Gastroesophageal sphincter (tissue), 4 donors: ENCODE measurements at regions not wholly inside any gene's neighbourhood (a gene's known extent, or its start where the extent isn't known, plus 50 kb on each side); places are given as distances from the start of the nearest gene placed in this dataset.

Experiments used
- ATAC-seq: fragments of 150-250 bp; one replicate; pipeline ENCODE4 v1.9.1; 2016; ENCODE audit warnings: mild to moderate bottlenecking, moderate library complexity
- H3K27ac ChIP-seq, 4 donors: fragments of 200-600 bp; sonication (generic) in 3 of 4; 1 replicate in 3 of 4; 2 replicates in 1 of 4; pipeline ENCODE4 v1.5.1; 2016 to 2019
- H3K27me3 ChIP-seq: fragments of 200-600 bp; sonication (generic); one replicate; pipeline ENCODE4 v1.5.1; 2019
- H3K36me3 ChIP-seq, 2 donors: fragments of 200-600 bp; sonication (generic); one replicate each; pipeline ENCODE4 v1.5.1; 2019; ENCODE audit warnings: control low read depth in 1 of 2
- H3K4me1 ChIP-seq, 3 donors: fragments of 200-600 bp; sonication (generic); 1 replicate in 2 of 3; 2 replicates in 1 of 3; pipeline ENCODE4 v1.5.1; 2016 to 2019; ENCODE audit warnings: control low read depth in 2 of 3
- H3K4me3 ChIP-seq, 2 donors: fragments of 200-600 bp; sonication (generic); one replicate each; pipeline ENCODE4 v1.5.1; 2019; ENCODE audit warnings: mild to moderate bottlenecking in 1 of 2, moderate library complexity in 1 of 2
- H3K9me3 ChIP-seq, 3 donors: fragments of 200-600 bp; sonication (generic); one replicate each; pipeline ENCODE4 v1.5.1; 2017 to 2019; ENCODE audit warnings: control low read depth in 2 of 3
- EP300 ChIP-seq: sonication (generic); formaldehyde crosslinking; IDR thresholded peaks from one replicate; pipeline ENCODE4 v1.6.1; 2017; ENCODE audit warnings: antibody characterized with exemption, mild to moderate bottlenecking
- POLR2A ChIP-seq, 2 donors: fragments of 450-650 bp; IDR thresholded peaks; one replicate each; pipeline ENCODE4 v1.6.1; 2017; ENCODE audit warnings: antibody characterized with exemption in 2 of 2, mild to moderate bottlenecking in 2 of 2, moderate library complexity in 1 of 2
- POLR2AphosphoS5 ChIP-seq: sonication (generic); formaldehyde crosslinking; IDR thresholded peaks from one replicate; pipeline ENCODE4 v1.6.1; 2017; ENCODE audit warnings: antibody characterized with exemption
- WGBS, 2 donors: methylation state at CpG; one replicate each; pipeline ENCODE4 v1.1.5; 2018; ENCODE audit warnings: low coverage in 1 of 2; 5-methylcytosine and 5-hydroxymethylcytosine counted together
- TF ChIP-seq, protein P1 (sequence below), 4 experiments: fragments of 200-600 bp in 2 of 4; fragments of 450-650 bp in 2 of 4; sonication (generic) in 1 of 4; IDR thresholded peaks; one replicate each; pipeline ENCODE4 v1.5.1; 2017 to 2019; ENCODE audit warnings: antibody characterized with exemption in 4 of 4, mild to moderate bottlenecking in 2 of 4, moderate library complexity in 2 of 4

GRCh38 chr11:70886676-70887541 is 365.5 kb downstream of the SHANK2 start:
- Histone ChIP-seq H3K27me3 (no peaks in the 10 kb centered on the region), H3K9me3 (no peaks in the 10 kb centered on the region), H3K27ac (no peak overlapping the region), H3K4me1 (no peaks in the 10 kb centered on the region), H3K36me3 (no peaks in the 10 kb centered on the region), H3K4me3 (no peak overlapping the region)
- ATAC-seq = no peak
- WGBS, 2 donors = 63 to 76% methylated on average over 14 to 15 of the region's 21 CpGs
- TF ChIP-seq EP300 = no peak
- TF ChIP-seq, protein P1, sequence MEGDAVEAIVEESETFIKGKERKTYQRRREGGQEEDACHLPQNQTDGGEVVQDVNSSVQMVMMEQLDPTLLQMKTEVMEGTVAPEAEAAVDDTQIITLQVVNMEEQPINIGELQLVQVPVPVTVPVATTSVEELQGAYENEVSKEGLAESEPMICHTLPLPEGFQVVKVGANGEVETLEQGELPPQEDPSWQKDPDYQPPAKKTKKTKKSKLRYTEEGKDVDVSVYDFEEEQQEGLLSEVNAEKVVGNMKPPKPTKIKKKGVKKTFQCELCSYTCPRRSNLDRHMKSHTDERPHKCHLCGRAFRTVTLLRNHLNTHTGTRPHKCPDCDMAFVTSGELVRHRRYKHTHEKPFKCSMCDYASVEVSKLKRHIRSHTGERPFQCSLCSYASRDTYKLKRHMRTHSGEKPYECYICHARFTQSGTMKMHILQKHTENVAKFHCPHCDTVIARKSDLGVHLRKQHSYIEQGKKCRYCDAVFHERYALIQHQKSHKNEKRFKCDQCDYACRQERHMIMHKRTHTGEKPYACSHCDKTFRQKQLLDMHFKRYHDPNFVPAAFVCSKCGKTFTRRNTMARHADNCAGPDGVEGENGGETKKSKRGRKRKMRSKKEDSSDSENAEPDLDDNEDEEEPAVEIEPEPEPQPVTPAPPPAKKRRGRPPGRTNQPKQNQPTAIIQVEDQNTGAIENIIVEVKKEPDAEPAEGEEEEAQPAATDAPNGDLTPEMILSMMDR (IDR thresholded peaks at IDR 0.05) = no peak
- TF ChIP-seq POLR2AphosphoS5 = no peak
- TF ChIP-seq POLR2A (IDR thresholded peaks at IDR 0.05) = no peak

- Histone ChIP-seq H3K27ac (no peak overlapping the region), H3K27me3 (no peaks in the 10 kb centered on the region), H3K9me3 (no peaks in the 10 kb centered on the region), H3K4me3 (no peak overlapping the region), H3K36me3 (no peaks in the 10 kb centered on the region), H3K4me1 (no peaks in the 10 kb centered on the region)
- ATAC-seq = no peak
- no peak for TF ChIP-seq POLR2A (IDR thresholded peaks at IDR 0.05)
- TF ChIP-seq, protein P1 (IDR thresholded peaks at IDR 0.05) = no peak
- no peak for TF ChIP-seq POLR2AphosphoS5
- TF ChIP-seq EP300 = no peak
- WGBS, 2 donors = 65 to 80% methylated on average over 2 of the region's 2 CpGs
Measured at GRCh38 chr11:70887542-70887827, 364.9 kb downstream of the SHANK2 start.

DNA sequence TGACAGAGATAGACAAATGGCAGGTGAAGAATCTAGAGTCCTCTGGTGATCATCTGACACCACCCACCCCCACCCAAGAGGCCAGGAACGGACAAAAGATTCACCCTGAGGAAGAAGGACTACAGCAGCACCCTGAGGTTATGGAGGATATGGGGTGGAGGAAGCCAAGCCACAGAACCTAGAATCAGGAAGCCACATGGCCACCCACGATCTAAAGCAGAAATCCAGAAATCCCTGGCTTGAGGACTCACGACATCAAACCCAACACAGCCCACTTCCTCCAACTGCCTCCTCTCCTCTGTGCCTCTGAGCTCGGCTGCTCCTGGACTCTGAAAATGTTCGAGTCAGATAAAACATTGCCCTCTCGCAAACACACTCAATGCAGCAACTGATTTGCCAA is 364.3 kb downstream of the SHANK2 start:
- Histone ChIP-seq H3K4me1 (no peaks in the 10 kb centered on the region), H3K36me3 (no peaks in the 10 kb centered on the region), H3K27me3 (no peaks in the 10 kb centered on the region), H3K4me3 (no peak overlapping the region), H3K9me3 (no peaks in the 10 kb centered on the region), H3K27ac (no peak overlapping the region)
- TF ChIP-seq EP300 = no peak
- TF ChIP-seq POLR2A (IDR thresholded peaks at IDR 0.05) = no peak
- no peak for ATAC-seq
- WGBS, 2 donors = 84 to 96% methylated on average over 4 to 6 of the region's 6 CpGs

DNA sequence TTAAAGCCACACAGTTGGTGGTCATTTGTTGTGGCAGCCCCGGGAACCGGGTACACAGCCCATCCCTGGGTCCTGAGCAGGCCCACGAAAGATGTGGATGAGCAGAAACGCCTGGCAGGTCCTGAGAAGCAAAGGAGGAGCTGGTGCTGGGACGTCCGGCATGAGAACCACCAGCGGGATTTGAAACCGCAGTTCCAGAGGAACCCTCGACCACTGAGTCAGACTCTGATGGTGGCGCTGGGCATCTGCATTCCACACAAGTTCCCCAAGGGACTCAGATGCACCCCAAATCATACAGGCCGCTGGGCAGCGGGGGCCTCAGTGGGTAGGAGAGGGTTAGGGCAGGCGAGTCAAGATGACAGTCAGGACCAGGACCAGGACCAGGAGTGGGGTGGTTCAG is 363.0 kb downstream of the SHANK2 start:
- no peak overlapping the region for H3K27ac ChIP-seq
- H3K4me1 ChIP-seq = no peaks in the 10 kb centered on the region
- no peak for TF ChIP-seq POLR2A (IDR thresholded peaks at IDR 0.05)
- TF ChIP-seq, protein P1 (IDR thresholded peaks at IDR 0.05) = no peak
- TF ChIP-seq POLR2AphosphoS5 = no peak
- no peak for TF ChIP-seq EP300
- no peaks in the 10 kb centered on the region for H3K9me3 ChIP-seq
- H3K27me3 ChIP-seq = no peaks in the 10 kb centered on the region
- no peaks in the 10 kb centered on the region for H3K36me3 ChIP-seq
- WGBS, 2 donors = 90% methylated on average over 4 of the region's 13 CpGs; no CpG with 5 or more reads in 1 of the 2 donors
- ATAC-seq = no peak
- no peak overlapping the region for H3K4me3 ChIP-seq

GRCh38 chr11:70891844-70892380 is 360.5 kb downstream of the SHANK2 start:
- no peaks in the 10 kb centered on the region for H3K4me1 ChIP-seq
- no peak for ATAC-seq
- H3K9me3 ChIP-seq = peaks cover 0 to 1% (median 0%) of the 10 kb centered on the region in 3 donors
- H3K4me3 ChIP-seq = no peak overlapping the region
- no peak overlapping the region for H3K27ac ChIP-seq
- H3K36me3 ChIP-seq = no peaks in the 10 kb centered on the region
- WGBS, 2 donors = no CpG with 5 or more reads among the region's 9 CpGs
- H3K27me3 ChIP-seq = no peaks in the 10 kb centered on the region
- TF ChIP-seq EP300 = no peak
- no peak for TF ChIP-seq POLR2A (IDR thresholded peaks at IDR 0.05)
- TF ChIP-seq, protein P1 (IDR thresholded peaks at IDR 0.05) = no peak
- TF ChIP-seq POLR2AphosphoS5 = no peak
